GM20000 (cell line): ENCODE measurements at regions not wholly inside any gene's neighbourhood (a gene's known extent, or its start where the extent isn't known, plus 50 kb on each side); places are given as distances from the start of the nearest gene placed in this dataset.
"Not testable (repeated sequence)": the region's sequence is repeated elsewhere in the genome, so short reads cannot be mapped to it uniquely, and the experiment has no call there.

Experiments
- DNase-seq: peaks from one replicate; pipeline ENCODE4 v3.0.0; 2012; ENCODE audit warnings: low spot score
- TF ChIP-seq, protein P1 (sequence below): IDR thresholded peaks from 2 replicates; pipeline ENCODE4 v1.5.1; 2012; ENCODE audit warnings: mild to moderate bottlenecking, control low read depth; ENCODE audit errors: extremely low read depth, missing control alignments

DNA sequence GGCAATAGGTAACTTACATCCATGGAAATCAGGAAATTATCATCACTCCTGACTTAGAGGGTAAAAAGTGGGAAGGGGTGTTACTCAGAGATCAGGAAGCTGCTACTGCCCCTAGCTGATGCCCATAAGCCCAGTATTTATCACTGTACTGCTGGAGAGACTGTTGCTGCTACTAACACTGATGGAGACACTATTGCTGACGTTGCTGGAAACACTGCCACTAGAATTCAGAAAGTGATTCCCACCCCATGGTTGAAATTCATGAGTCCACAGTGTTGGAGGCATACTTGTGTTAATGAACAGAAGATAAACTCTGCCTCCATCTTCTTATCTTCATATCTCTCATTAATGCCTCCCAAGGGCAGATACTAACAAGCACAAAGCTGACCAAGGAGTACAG is 97.6 kb downstream of the MTX3 start:
- TF ChIP-seq, protein P1, sequence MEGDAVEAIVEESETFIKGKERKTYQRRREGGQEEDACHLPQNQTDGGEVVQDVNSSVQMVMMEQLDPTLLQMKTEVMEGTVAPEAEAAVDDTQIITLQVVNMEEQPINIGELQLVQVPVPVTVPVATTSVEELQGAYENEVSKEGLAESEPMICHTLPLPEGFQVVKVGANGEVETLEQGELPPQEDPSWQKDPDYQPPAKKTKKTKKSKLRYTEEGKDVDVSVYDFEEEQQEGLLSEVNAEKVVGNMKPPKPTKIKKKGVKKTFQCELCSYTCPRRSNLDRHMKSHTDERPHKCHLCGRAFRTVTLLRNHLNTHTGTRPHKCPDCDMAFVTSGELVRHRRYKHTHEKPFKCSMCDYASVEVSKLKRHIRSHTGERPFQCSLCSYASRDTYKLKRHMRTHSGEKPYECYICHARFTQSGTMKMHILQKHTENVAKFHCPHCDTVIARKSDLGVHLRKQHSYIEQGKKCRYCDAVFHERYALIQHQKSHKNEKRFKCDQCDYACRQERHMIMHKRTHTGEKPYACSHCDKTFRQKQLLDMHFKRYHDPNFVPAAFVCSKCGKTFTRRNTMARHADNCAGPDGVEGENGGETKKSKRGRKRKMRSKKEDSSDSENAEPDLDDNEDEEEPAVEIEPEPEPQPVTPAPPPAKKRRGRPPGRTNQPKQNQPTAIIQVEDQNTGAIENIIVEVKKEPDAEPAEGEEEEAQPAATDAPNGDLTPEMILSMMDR = no peak
- DNase-seq = no peak

DNA sequence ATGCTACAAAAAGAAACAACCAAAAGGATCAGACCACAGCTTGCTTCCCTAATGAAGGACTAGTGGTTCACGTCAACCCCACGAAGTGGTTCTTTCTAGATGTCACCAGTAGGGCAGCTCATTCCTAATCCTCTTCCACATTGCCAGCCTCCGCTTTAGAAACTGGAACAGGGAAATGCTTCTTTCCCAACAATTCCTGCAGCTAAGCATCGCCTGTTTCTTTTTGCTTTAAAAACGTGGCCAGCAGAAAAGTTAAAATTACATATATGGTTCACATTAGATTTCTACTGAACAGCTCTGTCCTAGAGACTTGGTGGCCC is 100.2 kb downstream of the MTX3 start:
- TF ChIP-seq, protein P1 = no peak

DNA sequence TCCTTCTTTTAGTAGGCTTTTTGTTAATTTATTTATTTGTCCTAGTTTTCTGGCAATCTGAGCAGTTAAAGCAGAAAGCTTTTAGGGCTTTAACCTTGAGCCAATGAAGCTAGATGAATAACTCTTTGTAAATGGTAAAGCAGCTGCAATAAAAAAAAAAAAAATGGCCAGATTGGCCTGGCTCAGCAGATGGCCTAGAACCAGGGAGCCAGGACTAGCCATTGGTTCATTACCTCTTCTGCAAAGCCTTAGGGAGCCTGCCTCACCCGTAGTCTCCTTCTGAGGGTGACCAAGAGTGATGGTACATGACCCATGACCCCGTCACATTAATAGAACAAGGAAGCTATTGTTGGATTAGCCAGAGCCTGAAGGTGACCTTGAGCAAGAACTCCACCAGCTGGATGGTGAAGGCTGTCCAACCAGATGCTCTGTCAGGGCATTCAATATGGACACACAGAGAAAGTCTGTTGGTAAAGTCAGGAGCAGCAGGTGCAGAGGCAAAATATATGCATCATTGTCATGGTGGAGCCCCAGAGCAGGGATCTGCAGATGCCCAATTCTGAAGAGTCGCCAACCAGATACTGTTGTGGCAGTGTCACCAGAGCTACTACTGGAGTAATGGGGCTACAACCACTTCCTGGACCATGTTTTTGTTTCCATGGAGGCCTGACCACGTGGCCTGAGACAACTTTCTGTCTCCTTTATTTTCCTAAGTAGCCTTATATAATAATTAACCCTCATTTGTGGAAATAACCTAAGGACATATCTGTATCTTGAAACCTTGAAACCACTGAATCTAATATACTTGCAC is 100.7 kb downstream of the MTX3 start:
- no peak for DNase-seq
- TF ChIP-seq, protein P1 = no peak

More for the DNA sequence above, 100.2 kb downstream of the MTX3 start:
- no peak for DNase-seq

DNA sequence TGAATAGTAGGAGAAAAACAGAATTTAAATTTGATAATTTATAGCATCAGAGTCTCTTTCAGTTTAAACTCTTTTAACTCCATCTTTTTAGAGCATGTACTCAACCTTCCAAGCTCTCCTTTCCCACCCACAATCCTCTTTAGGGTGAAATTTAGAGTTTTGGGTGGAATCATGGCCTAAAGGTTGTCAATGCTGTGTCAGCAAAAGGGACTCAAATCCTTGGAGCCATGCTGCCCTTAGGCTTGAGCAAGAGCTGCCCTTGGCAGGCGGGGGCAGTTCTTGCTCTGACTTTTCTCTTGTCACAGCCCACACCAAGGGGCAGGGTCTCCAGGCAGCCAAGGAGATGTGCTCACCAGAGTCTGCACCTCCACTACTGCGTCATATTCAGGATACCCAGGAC is 102.4 kb downstream of the MTX3 start:
- TF ChIP-seq, protein P1 = no peak
- DNase-seq = no peak

DNA sequence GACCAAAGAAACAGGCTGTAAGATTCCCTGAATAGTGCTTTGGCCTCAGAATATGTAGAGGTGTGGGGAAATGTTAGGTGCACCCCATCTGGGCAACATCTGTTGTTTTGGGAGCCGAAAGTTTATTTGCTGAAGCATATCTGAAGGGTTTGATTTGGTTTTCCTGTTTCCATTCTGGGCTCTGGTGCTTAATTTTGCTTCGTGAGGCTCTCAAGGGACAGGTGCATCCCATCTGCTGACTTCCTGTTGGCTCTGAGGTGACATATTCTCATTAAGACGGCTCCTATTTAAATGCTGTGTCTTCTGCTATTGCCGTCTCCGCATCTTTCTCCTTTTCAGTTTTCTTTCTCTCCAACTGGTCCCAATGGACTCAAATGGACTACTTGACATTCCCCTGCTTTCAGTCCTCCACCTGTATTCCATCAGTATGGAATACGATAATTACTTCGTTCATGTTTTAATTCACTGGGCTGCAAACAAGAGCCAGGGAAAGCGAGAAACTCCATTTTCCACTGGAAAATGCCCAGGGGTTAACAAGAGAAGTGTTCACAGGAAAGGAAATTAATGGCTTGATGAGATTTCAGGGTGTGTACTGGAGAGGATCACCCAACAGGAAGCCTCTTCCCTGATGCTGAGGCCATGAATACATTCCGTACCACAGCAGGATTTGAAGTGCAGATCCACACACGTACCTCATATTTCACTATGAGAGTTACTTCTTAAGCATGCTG is 104.0 kb downstream of the MTX3 start:
- TF ChIP-seq, protein P1 = no peak
- no peak for DNase-seq

DNA sequence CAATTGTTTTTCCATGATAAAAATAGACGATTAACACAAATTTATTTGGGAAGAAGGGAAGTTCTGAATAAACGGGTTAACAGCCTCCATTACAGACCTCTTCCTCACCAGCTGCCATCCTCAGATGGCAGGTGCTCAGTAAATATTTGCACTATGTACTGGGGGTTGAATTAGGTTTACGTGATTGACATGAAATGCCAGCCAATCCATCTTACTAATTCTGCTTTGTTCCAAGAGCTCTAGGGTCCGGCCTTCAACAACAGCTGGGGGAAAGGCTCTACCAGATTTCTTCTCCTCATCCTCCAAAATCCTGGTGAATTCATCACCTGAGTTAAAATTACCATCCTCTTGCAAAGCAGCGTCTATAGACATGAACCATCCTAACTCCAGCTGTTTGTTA is 104.6 kb downstream of the MTX3 start:
- DNase-seq = no peak
- TF ChIP-seq, protein P1 = no peak

DNA sequence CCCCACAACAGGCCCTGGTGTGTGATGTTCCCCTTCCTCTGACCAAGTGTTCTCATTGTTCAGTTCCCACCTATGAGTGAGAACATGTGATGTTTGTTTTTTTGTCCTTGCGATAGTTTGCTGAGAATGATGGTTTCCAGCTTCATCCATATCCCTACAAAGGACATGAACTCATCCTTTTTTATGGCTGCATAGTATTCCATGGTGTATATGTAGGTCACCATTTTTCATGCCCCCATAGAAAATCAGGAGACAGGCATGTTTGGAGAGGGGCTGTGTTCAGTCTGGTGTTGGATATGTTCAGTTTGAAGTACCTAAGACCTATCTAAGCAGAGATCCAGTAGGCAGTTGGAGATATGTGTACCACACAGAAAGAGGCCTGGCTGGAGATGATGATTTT is 111.2 kb downstream of the MTX3 start:
- DNase-seq = not testable (repeated sequence)
